IPS-18c (cell line): ENCODE measurements at regions not wholly inside any gene's neighbourhood (a gene's known extent, or its start where the extent isn't known, plus 50 kb on each side); places are given as distances from the start of the nearest gene placed in this dataset.

ENCODE experiments used
- H3K4me3 ChIP-seq: 2 replicates; pipeline ENCODE4 v1.7.0; 2013; ENCODE audit warnings: low read depth, mild to moderate bottlenecking, low read length, moderate library complexity; ENCODE audit not compliant: insufficient read depth
- H3K9me3 ChIP-seq: one replicate; pipeline ENCODE4 v1.6.1; 2013; ENCODE audit warnings: mild to moderate bottlenecking, low read length, moderate library complexity; ENCODE audit not compliant: control insufficient read depth, insufficient read depth

- H3K9me3 ChIP-seq = no peaks in the 10 kb centered on the region
- H3K4me3 ChIP-seq = no peak overlapping the region
These were observed 700.7 kb downstream of the RNF144B start for GRCh38 chr6:19087897-19088296.

- Histone ChIP-seq H3K4me3 (no peak overlapping the region), H3K9me3 (no peaks in the 10 kb centered on the region)
These were observed 713.6 kb downstream of the RNF144B start for GRCh38 chr6:19100752-19101151.

- H3K9me3 ChIP-seq = no peaks in the 10 kb centered on the region
- no peak overlapping the region for H3K4me3 ChIP-seq
These were observed 715.8 kb downstream of the RNF144B start for GRCh38 chr6:19102936-19103335.

DNA sequence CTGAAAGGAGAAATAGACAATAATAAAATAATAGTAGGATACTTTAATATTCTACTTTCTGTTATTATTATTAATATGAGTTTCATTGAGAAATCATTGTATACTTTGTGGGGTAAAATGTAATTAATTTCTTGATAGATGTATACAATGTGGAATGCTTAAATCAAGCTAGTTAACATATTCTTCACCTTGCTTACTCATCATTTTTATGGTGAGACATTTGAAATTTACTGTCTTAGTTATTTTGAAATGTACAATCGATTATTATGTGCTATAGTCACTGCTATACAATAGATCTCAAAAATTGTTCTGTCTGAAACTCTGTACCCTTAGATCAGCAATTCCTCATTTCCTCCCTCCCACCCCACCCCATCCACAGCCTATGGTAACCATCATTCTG is 720.3 kb downstream of the RNF144B start:
- no peaks in the 10 kb centered on the region for H3K9me3 ChIP-seq

DNA sequence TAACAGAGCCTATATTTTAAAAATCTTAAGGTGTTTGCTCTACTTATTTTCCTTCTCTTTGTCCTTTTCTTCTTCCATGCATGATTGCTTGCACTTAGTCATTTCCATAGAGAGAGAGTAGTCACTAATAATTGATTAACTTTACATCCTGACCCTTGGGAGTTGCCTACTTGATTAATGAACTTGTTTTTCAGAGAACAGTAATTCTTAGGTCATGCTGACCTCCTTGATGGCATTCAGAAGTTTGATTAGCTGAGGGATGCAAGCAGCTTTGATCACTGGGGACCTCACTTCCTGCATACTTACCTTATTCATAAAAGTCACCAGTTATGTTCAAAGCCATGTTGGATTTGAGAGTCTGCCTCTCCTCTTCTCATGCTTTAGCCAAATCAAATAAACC is 715.6 kb upstream of the ID4 start:
- H3K4me3 ChIP-seq = no peak overlapping the region
- H3K9me3 ChIP-seq = no peaks in the 10 kb centered on the region

More for the DNA sequence above, 720.3 kb downstream of the RNF144B start:
- H3K4me3 ChIP-seq = no peak overlapping the region

- Histone ChIP-seq H3K4me3 (no peak overlapping the region), H3K9me3 (no peaks in the 10 kb centered on the region)
These were observed 710.1 kb upstream of the ID4 start for GRCh38 chr6:19127081-19127480.

DNA sequence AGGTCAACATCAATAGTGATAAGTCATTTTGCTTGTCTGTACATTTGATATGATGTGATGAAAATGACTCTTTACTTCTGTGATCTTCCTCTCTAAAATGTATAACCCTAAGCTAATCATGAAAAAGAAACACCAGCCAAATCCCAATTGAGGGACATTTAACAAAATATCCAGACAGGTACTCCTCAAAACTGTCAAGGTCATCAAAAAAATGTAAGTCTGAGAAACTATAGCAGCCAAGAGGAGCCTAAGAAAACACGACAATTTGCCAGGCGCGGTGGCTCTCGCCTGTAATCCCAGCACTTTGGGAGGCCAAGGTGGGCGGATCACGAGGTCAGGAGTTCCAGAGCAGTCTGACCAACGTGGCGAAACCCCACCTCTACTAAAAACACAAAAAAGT is 708.5 kb upstream of the ID4 start:
- H3K4me3 ChIP-seq = no peak overlapping the region
- H3K9me3 ChIP-seq = no peaks in the 10 kb centered on the region

- H3K4me3 ChIP-seq = no peak overlapping the region
- H3K9me3 ChIP-seq = no peaks in the 10 kb centered on the region
These were observed 701.5 kb upstream of the ID4 start for GRCh38 chr6:19135706-19136105.

GRCh38 chr6:19137505-19137904 is 699.7 kb upstream of the ID4 start:
- H3K9me3 ChIP-seq = no peaks in the 10 kb centered on the region

DNA sequence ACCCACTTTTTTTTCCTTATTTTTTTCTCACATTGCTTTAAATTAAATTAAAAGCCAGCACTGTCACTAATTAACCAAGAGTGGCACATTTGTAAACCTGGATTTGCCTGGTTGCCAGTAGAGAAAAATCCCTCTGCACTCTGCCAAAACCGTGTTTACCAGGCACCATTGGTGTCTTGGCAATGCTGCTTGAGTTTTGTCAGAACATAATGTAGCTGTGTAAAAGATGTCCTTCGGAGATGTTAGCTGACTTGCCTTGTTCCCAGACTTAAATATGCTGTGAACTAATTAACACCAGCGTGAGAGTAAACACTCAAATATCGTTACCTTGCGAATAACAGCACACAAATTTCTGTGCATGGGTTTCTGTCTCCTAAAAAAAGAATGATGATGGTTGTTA is 694.9 kb upstream of the ID4 start:
- Histone ChIP-seq H3K9me3 (no peaks in the 10 kb centered on the region), H3K4me3 (no peak overlapping the region)

More at GRCh38 chr6:19137505-19137904, 699.7 kb upstream of the ID4 start:
- H3K4me3 ChIP-seq = no peak overlapping the region

GRCh38 chr6:19150307-19150706 is 686.9 kb upstream of the ID4 start:
- Histone ChIP-seq H3K9me3 (no peaks in the 10 kb centered on the region), H3K4me3 (no peak overlapping the region)

DNA sequence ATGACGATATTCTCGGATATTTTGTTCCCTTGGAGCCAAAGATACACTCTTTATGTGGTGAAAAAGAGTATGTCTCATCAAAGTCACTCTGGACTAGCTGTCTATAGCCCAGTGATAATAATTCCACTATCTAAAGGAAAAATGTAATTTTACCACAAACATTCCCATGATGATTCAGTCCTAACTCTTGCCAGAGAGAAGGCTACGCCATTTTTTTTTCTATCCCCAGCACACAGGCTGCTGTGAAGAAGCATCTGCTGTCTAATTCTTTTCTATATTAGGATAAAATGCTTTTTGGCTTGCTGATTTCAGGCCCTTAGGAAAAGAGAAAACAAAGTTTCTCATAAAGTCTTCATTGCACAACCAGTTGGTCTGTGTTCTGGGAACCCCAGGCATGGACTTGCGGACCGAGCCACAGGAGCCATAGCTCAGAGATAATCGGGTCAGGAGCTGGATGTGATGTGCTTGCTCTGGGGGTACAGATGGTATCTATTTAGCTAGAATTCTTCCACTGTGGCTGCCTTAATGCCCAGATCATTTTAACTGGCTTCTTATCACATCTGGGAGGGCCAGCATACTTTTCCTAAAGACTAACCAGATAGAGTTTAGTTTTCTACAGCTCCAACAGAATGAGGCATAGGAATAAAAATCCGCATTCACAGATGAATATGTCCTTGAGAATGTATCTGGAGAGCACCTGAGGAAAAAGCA is 683.7 kb upstream of the ID4 start:
- no peak overlapping the region for H3K4me3 ChIP-seq
- H3K9me3 ChIP-seq = no peaks in the 10 kb centered on the region

DNA sequence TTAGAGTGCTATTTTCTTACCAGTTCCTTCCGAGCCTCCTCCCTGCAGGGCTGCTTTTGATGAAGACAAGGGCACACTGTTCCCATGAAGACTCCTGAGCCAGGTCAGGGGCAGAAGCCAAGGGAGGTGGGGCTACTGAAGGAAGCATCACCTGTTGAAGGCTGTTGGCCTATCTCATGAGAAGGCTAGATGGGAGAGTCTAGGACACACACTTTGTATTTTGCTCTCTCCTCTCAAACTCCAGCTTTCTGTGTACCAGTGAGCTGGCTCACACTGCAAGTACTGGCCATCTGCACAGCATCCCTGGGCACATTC is 683.2 kb upstream of the ID4 start:
- Histone ChIP-seq H3K9me3 (no peaks in the 10 kb centered on the region), H3K4me3 (no peak overlapping the region)

- H3K9me3 ChIP-seq = no peaks in the 10 kb centered on the region
- H3K4me3 ChIP-seq = no peak overlapping the region
These were observed 680.7 kb upstream of the ID4 start for GRCh38 chr6:19156443-19156842.

DNA sequence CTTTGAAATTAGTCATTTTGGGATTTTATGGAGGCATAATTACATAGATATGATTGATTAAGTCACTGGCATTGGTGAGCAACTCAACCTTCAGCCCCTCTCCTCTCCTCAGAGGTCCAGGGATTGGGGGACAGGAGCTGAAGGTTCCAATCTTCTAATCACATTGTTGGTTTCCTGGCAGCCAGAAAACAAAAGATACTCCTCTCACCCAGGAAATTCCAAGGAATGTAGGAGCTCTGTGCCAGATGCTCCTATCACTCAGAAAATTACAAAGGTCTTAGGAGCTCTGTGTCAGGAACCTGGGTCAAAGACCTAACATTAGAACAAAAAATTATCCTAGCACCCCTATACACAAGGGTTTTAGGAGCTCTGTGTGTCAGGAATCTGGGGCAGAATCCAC is 679.7 kb upstream of the ID4 start:
- no peak overlapping the region for H3K4me3 ChIP-seq
- H3K9me3 ChIP-seq = no peaks in the 10 kb centered on the region

- H3K9me3 ChIP-seq = no peaks in the 10 kb centered on the region
- H3K4me3 ChIP-seq = no peak overlapping the region
These were observed 678.6 kb upstream of the ID4 start for GRCh38 chr6:19158586-19158985.

- Histone ChIP-seq H3K4me3 (no peak overlapping the region), H3K9me3 (no peaks in the 10 kb centered on the region)
These were observed 678.1 kb upstream of the ID4 start for GRCh38 chr6:19159089-19159488.

- H3K4me3 ChIP-seq = no peak overlapping the region
- H3K9me3 ChIP-seq = no peaks in the 10 kb centered on the region
These were observed 677.6 kb upstream of the ID4 start for GRCh38 chr6:19159561-19159960.

DNA sequence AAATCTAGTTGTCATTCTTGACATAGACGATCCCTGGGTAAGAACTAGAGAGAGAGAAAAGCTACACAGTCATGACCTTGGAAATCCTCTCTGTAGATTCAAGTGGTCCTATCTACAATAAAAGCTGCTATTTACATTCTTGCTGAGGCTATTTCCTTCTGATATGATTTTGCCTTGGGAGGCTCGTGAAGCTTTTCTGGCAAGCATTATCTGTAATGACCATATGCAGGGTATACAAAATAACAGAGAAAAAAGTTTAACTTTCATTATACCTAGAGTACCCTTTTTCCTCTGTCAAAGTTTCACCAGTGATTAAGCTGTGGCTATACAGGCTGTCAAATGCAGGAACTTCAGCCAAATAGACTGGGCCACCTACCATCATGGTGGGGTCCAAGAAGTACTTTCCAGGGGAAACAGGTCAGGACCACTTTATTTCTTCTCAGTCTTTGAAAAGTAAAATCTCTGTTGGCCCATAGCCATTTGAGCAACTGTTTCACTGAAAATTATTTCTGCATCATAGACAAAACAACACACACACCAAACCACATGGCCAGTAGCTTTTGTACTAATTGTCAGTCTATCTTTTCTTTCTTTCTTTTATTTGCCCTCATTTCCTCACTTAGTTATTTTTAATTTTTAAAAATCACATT is 677.0 kb upstream of the ID4 start:
- Histone ChIP-seq H3K4me3 (no peak overlapping the region), H3K9me3 (no peaks in the 10 kb centered on the region)
